K562 (cell line): ENCODE measurements at regions not wholly inside any gene's neighbourhood (a gene's known extent, or its start where the extent isn't known, plus 50 kb on each side); places are given as distances from the start of the nearest gene placed in this dataset.

Source experiments
- ATAC-seq: fragments of 200-7000 bp; cut with Tn5 transposase; 3 replicates; pipeline ENCODE4 v1.9.1; 2020; ENCODE audit warnings: moderate library complexity
- BruUV-seq: library from RNA; stranded (reverse); fragments of 400-500 nt; replicated peaks from 2 replicates; lab custom pipeline; 2021; lab: Mats Ljungman, UMichigan
- CTCF ChIA-PET: fragments of 300-600 bp; formaldehyde crosslinking; extraction: SDS; loops from one replicate; lab custom pipeline; 2021; ENCODE audit warnings: low intra/inter-chr PET ratio; lab: Yijun Ruan, JAX
- POLR2A ChIA-PET: fragments of 300-600, 350-650 bp; sonication (Branson Sonifier 250); formaldehyde crosslinking; extraction: SDS; loops from one replicate; lab custom pipeline; 2021; ENCODE audit warnings: antibody characterized with exemption, inconsistent platforms; lab: Yijun Ruan, JAX
- DNase-seq, 4 experiments: peaks; one replicate each; pipeline versions ENCODE4 v3.0.0 to v3.0.0-alpha.2; 2011 to 2018; ENCODE audit warnings: low spot score in 3 of 4, mixed read lengths in 3 of 4; ENCODE audit errors: extremely low read depth in 1 of 4
- FAIRE-seq: peaks from 2 replicates; lab custom pipeline; 2011; peaks lifted over from hg19 to GRCh38; lab: Jason Lieb, UNC
- H2AFZ ChIP-seq: 2 replicates; pipeline ENCODE4 v1.6.0; 2011; ENCODE audit warnings: low read depth, low read length, control low read depth, inconsistent platforms
- H3K27ac ChIP-seq: fragments of 200-600 bp; 3 replicates; pipeline ENCODE4 v1.8.0; 2011; ENCODE audit warnings: low read depth, mild to moderate bottlenecking, control low read depth, inconsistent platforms, low read length, moderate library complexity, mixed read lengths; ENCODE audit errors: extremely low read depth
- H3K27me3 ChIP-seq, 2 experiments: fragments of 300-600 bp in 1 of 2; 2 replicates in 1 of 2; 3 replicates in 1 of 2; pipeline versions ENCODE4 v1.6.0 to v1.8.0; 2011; ENCODE audit warnings: inconsistent platforms in 2 of 2, low read length in 2 of 2, mild to moderate bottlenecking in 1 of 2, mixed read lengths in 1 of 2, moderate library complexity in 1 of 2; ENCODE audit not compliant: control insufficient read depth in 2 of 2, insufficient read depth in 2 of 2
- H3K36me3 ChIP-seq: fragments of 300-600 bp; 3 replicates; pipeline ENCODE4 v1.8.0; 2011; ENCODE audit warnings: mild to moderate bottlenecking, low read length, inconsistent platforms; ENCODE audit not compliant: control insufficient read depth, insufficient read depth
- H3K4me1 ChIP-seq, 2 experiments: fragments of 200-600 bp in 1 of 2; replicated peaks in 1 of 2; 2 replicates in 1 of 2; 3 replicates in 1 of 2; pipeline versions ENCODE4 v1.5.1 to v1.8.0; 2011; ENCODE audit warnings: inconsistent platforms in 2 of 2, low read length in 2 of 2, mild to moderate bottlenecking in 1 of 2, mixed read lengths in 1 of 2, moderate library complexity in 1 of 2; ENCODE audit not compliant: control insufficient read depth in 2 of 2, insufficient read depth in 2 of 2
- H3K4me2 ChIP-seq: 2 replicates; pipeline ENCODE4 v1.6.1; 2011; ENCODE audit warnings: low read length, control low read depth, inconsistent platforms, mixed read lengths; ENCODE audit not compliant: insufficient read depth
- H3K4me3 ChIP-seq: fragments of 200-600 bp; sonication (generic), shearing (Covaris generic); 2 replicates; pipeline ENCODE4 v1.5.1; 2016; ENCODE audit warnings: control low read depth, inconsistent platforms
- H3K79me2 ChIP-seq: fragments of 200-600 bp; 3 replicates; pipeline ENCODE4 v1.8.0; 2011; ENCODE audit warnings: low read length, inconsistent platforms; ENCODE audit not compliant: control insufficient read depth, insufficient read depth
- H3K9ac ChIP-seq, 2 experiments: 2 replicates each; pipeline versions ENCODE4 v1.6.0 to v1.6.1; 2011; ENCODE audit warnings: low read depth in 2 of 2, low read length in 2 of 2, control low read depth in 1 of 2, inconsistent platforms in 1 of 2, mild to moderate bottlenecking in 1 of 2, mixed read lengths in 1 of 2; ENCODE audit not compliant: insufficient read depth in 1 of 2
- H3K9me1 ChIP-seq: one replicate; pipeline ENCODE4 v1.6.0; 2011; ENCODE audit warnings: inconsistent platforms, mild to moderate bottlenecking, low read length, moderate library complexity; ENCODE audit not compliant: control insufficient read depth, insufficient read depth
- H3K9me3 ChIP-seq: replicated peaks from 2 replicates; pipeline ENCODE4 v1.5.1; 2011; ENCODE audit warnings: low read depth, low read length, inconsistent platforms; ENCODE audit not compliant: control insufficient read depth, insufficient read depth
- H4K20me1 ChIP-seq: replicated peaks from 2 replicates; pipeline ENCODE4 v1.6.1; 2011; ENCODE audit warnings: low read length, inconsistent platforms, mixed read lengths; ENCODE audit not compliant: control insufficient read depth, insufficient read depth
- CBFA2T3 ChIP-seq: fragments of 450-650 bp; IDR thresholded peaks from 2 replicates; pipeline ENCODE4 v1.6.1; 2017
- CEBPB ChIP-seq: fragments of 450-650 bp; IDR thresholded peaks from 2 replicates; pipeline ENCODE4 v1.6.1; 2016; ENCODE audit warnings: missing genetic modification characterization, missing compliant biosample characterization
- EP400 ChIP-seq: fragments of 450-650 bp; IDR thresholded peaks from 2 replicates; pipeline ENCODE4 v1.6.1; 2017; ENCODE audit warnings: antibody characterized with exemption, mild to moderate bottlenecking, moderate library complexity
- HDAC3 ChIP-seq: fragments of 450-650 bp; IDR thresholded peaks from 2 replicates; pipeline ENCODE4 v1.6.1; 2018; ENCODE audit warnings: borderline replicate concordance, mild to moderate bottlenecking, moderate library complexity; ENCODE audit not compliant: partially characterized antibody
- LEF1 ChIP-seq: fragments of 450-650 bp; IDR thresholded peaks from 2 replicates; pipeline ENCODE4 v1.6.1; 2016; ENCODE audit warnings: mild to moderate bottlenecking
- SMARCC2 ChIP-seq: fragments of 450-650 bp; IDR thresholded peaks from 2 replicates; pipeline ENCODE4 v1.6.1; 2017; ENCODE audit warnings: antibody characterized with exemption, moderate library complexity, mild to moderate bottlenecking, low read depth
- YBX1 ChIP-seq: fragments of 450-650 bp; IDR thresholded peaks from 2 replicates; pipeline ENCODE4 v1.7.1; 2016; ENCODE audit warnings: mild to moderate bottlenecking
- ZNF766 ChIP-seq: fragments of 200-800 bp; sonication (Bioruptor generic); conservative IDR thresholded peaks from 2 replicates; pipeline ENCODE4 v1.6.1; 2016; ENCODE audit warnings: missing genetic modification characterization, missing compliant biosample characterization
- WGBS: fragments of 100-300 bp; shearing (Covaris generic); methylation state at CpG from one replicate; pipeline ENCODE4 v1.1.6; 2016; ENCODE audit warnings: low coverage, mixed read lengths; ENCODE audit not compliant: insufficient coverage; ENCODE audit errors: missing lambda C conversion rate; 5-methylcytosine and 5-hydroxymethylcytosine counted together
- in situ Hi-C: fragments of 300-500 bp; cut with MboI; formaldehyde crosslinking; loops from 4 replicates; pipeline ENCODE4 v1.15.0; 2018; ENCODE audit warnings: inconsistent platforms, mixed read lengths
- intact Hi-C: fragments of 100-400 bp; cut with micrococcal nuclease; formaldehyde crosslinking; loops from 2 replicates; pipeline ENCODE4 v1.14.2; 2022
- TF ChIP-seq, protein P1 (sequence below), 2 experiments: fragments of 450-650 bp; conservative IDR thresholded peaks; 2 replicates each; pipeline ENCODE4 v1.6.1; 2017; ENCODE audit warnings: mild to moderate bottlenecking in 2 of 2, moderate library complexity in 2 of 2
- TF ChIP-seq, protein P2 (sequence below), 2 experiments: IDR thresholded peaks; 2 replicates each; pipeline ENCODE4 v1.6.1; 2012; ENCODE audit warnings: improper control_type of control experiment in 2 of 2, low read depth in 2 of 2, low read length in 2 of 2, borderline replicate concordance in 1 of 2
- TF ChIP-seq, protein P3 (sequence below): fragments of 250-450 bp; sonication (Bioruptor Pico); IDR thresholded peaks from 2 replicates; pipeline ENCODE4 v1.5.1; 2021; ENCODE audit warnings: mild to moderate bottlenecking

DNA sequence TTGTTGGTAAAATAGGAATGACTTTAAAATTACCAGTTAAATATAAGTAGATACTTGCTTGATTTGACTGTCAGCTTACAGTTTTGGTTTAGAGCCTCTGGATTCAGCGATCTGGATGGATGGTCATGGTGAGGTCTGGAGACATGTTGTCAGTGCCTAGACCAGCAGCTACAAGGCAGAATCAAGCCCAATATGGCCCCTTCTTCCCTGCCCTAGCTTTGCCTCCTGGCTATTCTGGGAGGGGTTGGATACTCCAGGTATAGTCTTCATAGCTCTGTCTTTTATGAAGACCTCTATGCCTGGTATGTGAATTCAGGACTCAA, 166.5 kb upstream of the VIPR2 start:
- no peaks in the 10 kb centered on the region for H3K9me3 ChIP-seq
- H4K20me1 ChIP-seq = no peaks in the 10 kb centered on the region
- H3K4me3 ChIP-seq = no peak overlapping the region
- TF ChIP-seq YBX1 = no peak
- no peak for TF ChIP-seq LEF1
- TF ChIP-seq, protein P1, sequence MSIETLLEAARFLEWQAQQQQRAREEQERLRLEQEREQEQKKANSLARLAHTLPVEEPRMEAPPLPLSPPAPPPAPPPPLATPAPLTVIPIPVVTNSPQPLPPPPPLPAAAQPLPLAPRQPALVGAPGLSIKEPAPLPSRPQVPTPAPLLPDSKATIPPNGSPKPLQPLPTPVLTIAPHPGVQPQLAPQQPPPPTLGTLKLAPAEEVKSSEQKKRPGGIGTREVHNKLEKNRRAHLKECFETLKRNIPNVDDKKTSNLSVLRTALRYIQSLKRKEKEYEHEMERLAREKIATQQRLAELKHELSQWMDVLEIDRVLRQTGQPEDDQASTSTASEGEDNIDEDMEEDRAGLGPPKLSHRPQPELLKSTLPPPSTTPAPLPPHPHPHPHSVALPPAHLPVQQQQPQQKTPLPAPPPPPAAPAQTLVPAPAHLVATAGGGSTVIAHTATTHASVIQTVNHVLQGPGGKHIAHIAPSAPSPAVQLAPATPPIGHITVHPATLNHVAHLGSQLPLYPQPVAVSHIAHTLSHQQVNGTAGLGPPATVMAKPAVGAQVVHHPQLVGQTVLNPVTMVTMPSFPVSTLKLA (conservative IDR thresholded peaks at IDR 0.05) = 0 out of 4 replicates have a peak, but pooled peaks of 1 of the 2 experiments have one; percentile 5
- no peak for TF ChIP-seq CBFA2T3
- no peak for TF ChIP-seq EP400
- TF ChIP-seq, protein P2, sequence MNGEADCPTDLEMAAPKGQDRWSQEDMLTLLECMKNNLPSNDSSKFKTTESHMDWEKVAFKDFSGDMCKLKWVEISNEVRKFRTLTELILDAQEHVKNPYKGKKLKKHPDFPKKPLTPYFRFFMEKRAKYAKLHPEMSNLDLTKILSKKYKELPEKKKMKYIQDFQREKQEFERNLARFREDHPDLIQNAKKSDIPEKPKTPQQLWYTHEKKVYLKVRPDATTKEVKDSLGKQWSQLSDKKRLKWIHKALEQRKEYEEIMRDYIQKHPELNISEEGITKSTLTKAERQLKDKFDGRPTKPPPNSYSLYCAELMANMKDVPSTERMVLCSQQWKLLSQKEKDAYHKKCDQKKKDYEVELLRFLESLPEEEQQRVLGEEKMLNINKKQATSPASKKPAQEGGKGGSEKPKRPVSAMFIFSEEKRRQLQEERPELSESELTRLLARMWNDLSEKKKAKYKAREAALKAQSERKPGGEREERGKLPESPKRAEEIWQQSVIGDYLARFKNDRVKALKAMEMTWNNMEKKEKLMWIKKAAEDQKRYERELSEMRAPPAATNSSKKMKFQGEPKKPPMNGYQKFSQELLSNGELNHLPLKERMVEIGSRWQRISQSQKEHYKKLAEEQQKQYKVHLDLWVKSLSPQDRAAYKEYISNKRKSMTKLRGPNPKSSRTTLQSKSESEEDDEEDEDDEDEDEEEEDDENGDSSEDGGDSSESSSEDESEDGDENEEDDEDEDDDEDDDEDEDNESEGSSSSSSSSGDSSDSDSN (IDR thresholded peaks at IDR 0.05; ENCODE audit: borderline replicate concordance in 1 of 2, low read depth in 2 of 2, low read length in 2 of 2) = no peak
- TF ChIP-seq, protein P3, sequence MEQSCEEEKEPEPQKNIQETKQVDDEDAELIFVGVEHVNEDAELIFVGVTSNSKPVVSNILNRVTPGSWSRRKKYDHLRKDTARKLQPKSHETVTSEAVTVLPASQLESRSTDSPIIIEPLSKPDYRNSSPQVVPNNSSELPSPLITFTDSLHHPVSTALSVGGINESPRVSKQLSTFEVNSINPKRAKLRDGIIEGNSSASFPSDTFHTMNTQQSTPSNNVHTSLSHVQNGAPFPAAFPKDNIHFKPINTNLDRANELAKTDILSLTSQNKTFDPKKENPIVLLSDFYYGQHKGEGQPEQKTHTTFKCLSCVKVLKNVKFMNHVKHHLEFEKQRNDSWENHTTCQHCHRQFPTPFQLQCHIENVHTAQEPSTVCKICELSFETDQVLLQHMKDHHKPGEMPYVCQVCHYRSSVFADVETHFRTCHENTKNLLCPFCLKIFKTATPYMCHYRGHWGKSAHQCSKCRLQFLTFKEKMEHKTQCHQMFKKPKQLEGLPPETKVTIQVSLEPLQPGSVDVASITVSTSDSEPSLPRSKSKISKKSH (CRISPR knock-in tag) = no peak
- TF ChIP-seq SMARCC2 = peak; percentile 14; the same call in 1 of the 2 replicates
- peak; percentile 5 for TF ChIP-seq HDAC3
- TF ChIP-seq CEBPB (tag) = peak; percentile 75
- TF ChIP-seq ZNF766 (CRISPR knock-in tag) = no peak
- in situ Hi-C loops (no loop called here), intact Hi-C loops (no loop called here)
- WGBS = 0% methylated on average over 1 of the region's 1 CpG
- no TSS peak for BruUV-seq
- no peak for FAIRE-seq
- DNase-seq = no peak
- POLR2A ChIA-PET = interaction anchor here (1.0 to 1.2 kb wide), 2 partner anchors 8 to 9 kb away, joined by 3 to 4 read pairs; no protein-coding TSS in a partner anchor
- peaks cover 0 to 8% of the 10 kb centered on the region in 2 experiments; a peak in 2 of 5 replicates for H3K4me1 ChIP-seq
- no peaks in the 10 kb centered on the region for H3K9me1 ChIP-seq
- peak; percentile 77 for ATAC-seq
- no peaks in the 10 kb centered on the region for H3K79me2 ChIP-seq
- no peaks in the 10 kb centered on the region for H3K36me3 ChIP-seq
- H2AFZ ChIP-seq = no peak overlapping the region
- no peaks in the 10 kb centered on the region for H3K27me3 ChIP-seq
- peak overlapping the region; percentile 21; the same call in 1 of the 2 replicates for H3K4me2 ChIP-seq
- no peak overlapping the region for H3K27ac ChIP-seq
- CTCF ChIA-PET = no interaction called here
- no peak overlapping the region for H3K9ac ChIP-seq
